Peyer's patch (tissue), 4 donors: ENCODE measurements at regions not wholly inside any gene's neighbourhood (a gene's known extent, or its start where the extent isn't known, plus 50 kb on each side); places are given as distances from the start of the nearest gene placed in this dataset.

Source experiments
- DNase-seq, 3 donors: peaks; one replicate each; pipeline ENCODE4 v3.0.0-alpha.2; 2017 to 2019
- H3K27ac ChIP-seq, 4 donors: fragments of 200-600 bp; sonication (generic); one replicate each; pipeline ENCODE4 v1.5.1; 2016 to 2019
- H3K27me3 ChIP-seq, 2 donors: fragments of 200-600 bp; sonication (generic); one replicate each; pipeline ENCODE4 v1.5.1; 2019
- H3K36me3 ChIP-seq, 3 donors: fragments of 200-600 bp; sonication (generic); one replicate each; pipeline ENCODE4 v1.5.1; 2016 to 2019
- H3K4me1 ChIP-seq, 4 donors: fragments of 200-600 bp; sonication (generic); one replicate each; pipeline ENCODE4 v1.5.1; 2016 to 2019
- H3K4me3 ChIP-seq, 4 donors: fragments of 200-600 bp; sonication (generic); 1 replicate in 3 of 4; 2 replicates in 1 of 4; pipeline ENCODE4 v1.5.1; 2016 to 2019; ENCODE audit warnings: mild to moderate bottlenecking in 1 of 4
- H3K9me3 ChIP-seq, 4 donors: fragments of 200-600 bp; sonication (generic); one replicate each; pipeline ENCODE4 v1.5.1; 2016 to 2019; ENCODE audit warnings: mild to moderate bottlenecking in 1 of 4
- CTCF ChIP-seq, 6 experiments: fragments of 450-650 bp in 4 of 6; fragments of 200-600 bp in 2 of 6; sonication (generic) in 1 of 6; IDR thresholded peaks; one replicate each; pipeline ENCODE4 v1.5.1; 2017 to 2019; ENCODE audit warnings: antibody characterized with exemption in 6 of 6, mild to moderate bottlenecking in 3 of 6, moderate library complexity in 1 of 6
- POLR2A ChIP-seq, 2 donors: fragments of 450-650 bp; IDR thresholded peaks; one replicate each; pipeline ENCODE4 v1.5.1; 2017; ENCODE audit warnings: antibody characterized with exemption in 2 of 2, mild to moderate bottlenecking in 2 of 2, moderate library complexity in 2 of 2

GRCh38 chr7:84461093-84461492, 266.5 kb upstream of the SEMA3A start:
- Histone ChIP-seq H3K27me3 (no peaks in the 10 kb centered on the region), H3K27ac (no peak overlapping the region)
- DNase-seq, result no peak

GRCh38 chr7:84455788-84456187, 261.2 kb upstream of the SEMA3A start:
- H3K4me3 ChIP-seq, result no peak overlapping the region
- H3K4me1 ChIP-seq, result no peaks in the 10 kb centered on the region
- no peak for DNase-seq
- no peaks in the 10 kb centered on the region for H3K9me3 ChIP-seq
- no peak for TF ChIP-seq POLR2A (IDR thresholded peaks at IDR 0.05)
- no peak for TF ChIP-seq CTCF (IDR thresholded peaks at IDR 0.05)
- H3K36me3 ChIP-seq, result no peaks in the 10 kb centered on the region
- no peak overlapping the region for H3K27ac ChIP-seq
- H3K27me3 ChIP-seq, result no peaks in the 10 kb centered on the region

More at GRCh38 chr7:84461093-84461492, 266.5 kb upstream of the SEMA3A start:
- H3K4me3 ChIP-seq, result no peak overlapping the region
- no peaks in the 10 kb centered on the region for H3K4me1 ChIP-seq
- no peaks in the 10 kb centered on the region for H3K36me3 ChIP-seq
- no peaks in the 10 kb centered on the region for H3K9me3 ChIP-seq
- TF ChIP-seq POLR2A (IDR thresholded peaks at IDR 0.05), result no peak
- no peak for TF ChIP-seq CTCF (IDR thresholded peaks at IDR 0.05)

GRCh38 chr7:84454174-84454959, 259.8 kb upstream of the SEMA3A start:
- TF ChIP-seq POLR2A (IDR thresholded peaks at IDR 0.05) (no peak), CTCF (IDR thresholded peaks at IDR 0.05) (no peak)
- H3K4me1 ChIP-seq, result no peaks in the 10 kb centered on the region
- H3K9me3 ChIP-seq, result no peaks in the 10 kb centered on the region
- no peaks in the 10 kb centered on the region for H3K36me3 ChIP-seq
- no peak overlapping the region for H3K27ac ChIP-seq
- H3K27me3 ChIP-seq, result no peaks in the 10 kb centered on the region
- no peak for DNase-seq
- H3K4me3 ChIP-seq, result no peak overlapping the region

- no peak overlapping the region for H3K27ac ChIP-seq
- TF ChIP-seq POLR2A (IDR thresholded peaks at IDR 0.05) (no peak), CTCF (IDR thresholded peaks at IDR 0.05) (no peak)
Observed at GRCh38 chr7:84452618-84453017, 258.0 kb upstream of the SEMA3A start.

GRCh38 chr7:84450772-84451171, 256.2 kb upstream of the SEMA3A start:
- no peaks in the 10 kb centered on the region for H3K36me3 ChIP-seq
- no peak for DNase-seq
- H3K4me3 ChIP-seq, result no peak overlapping the region
- no peaks in the 10 kb centered on the region for H3K9me3 ChIP-seq
- no peaks in the 10 kb centered on the region for H3K4me1 ChIP-seq
- no peaks in the 10 kb centered on the region for H3K27me3 ChIP-seq
- TF ChIP-seq POLR2A (IDR thresholded peaks at IDR 0.05), result no peak
- TF ChIP-seq CTCF (IDR thresholded peaks at IDR 0.05), result no peak
- H3K27ac ChIP-seq, result no peak overlapping the region

More at GRCh38 chr7:84452618-84453017, 258.0 kb upstream of the SEMA3A start:
- H3K27me3 ChIP-seq, result no peaks in the 10 kb centered on the region
- no peak for DNase-seq
- no peaks in the 10 kb centered on the region for H3K9me3 ChIP-seq
- no peak overlapping the region for H3K4me3 ChIP-seq
- H3K4me1 ChIP-seq, result no peaks in the 10 kb centered on the region
- H3K36me3 ChIP-seq, result no peaks in the 10 kb centered on the region
